ENCODE measurements at regions not wholly inside any gene's neighbourhood (a gene's known extent, or its start where the extent isn't known, plus 50 kb on each side); places are given as distances from the start of the nearest gene placed in this dataset.

DNA sequence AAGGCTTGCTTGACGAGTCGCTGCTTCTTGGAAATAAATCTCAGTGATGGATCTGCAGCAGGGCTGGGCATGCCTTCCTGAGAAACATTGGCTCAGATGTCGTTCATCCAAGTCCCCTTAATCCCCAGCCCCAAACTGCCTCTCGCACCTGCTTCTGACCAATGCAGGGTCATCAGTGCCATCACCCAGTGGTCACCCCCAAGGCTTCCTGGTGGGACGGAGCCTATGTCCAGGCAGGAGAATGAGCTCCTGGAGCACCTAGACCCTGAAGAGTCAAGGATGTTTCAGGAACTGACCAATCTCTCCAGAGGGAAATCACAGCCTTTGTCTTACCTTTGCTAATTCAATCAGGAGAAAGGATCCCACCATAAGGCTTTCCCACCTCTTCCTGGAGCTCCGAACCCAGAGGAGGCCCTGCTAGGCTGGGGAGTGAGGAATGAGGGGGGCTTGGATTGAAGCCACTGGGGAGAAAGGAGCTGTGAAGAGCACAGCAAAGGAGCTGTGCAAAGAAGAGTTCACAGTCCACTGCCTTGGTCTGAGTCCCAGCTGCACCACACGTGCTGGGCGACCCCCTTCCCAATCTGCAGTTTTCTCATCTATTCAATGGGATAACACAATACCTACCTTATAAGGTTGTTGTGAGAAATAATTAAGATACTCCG lies 416.1 kb downstream of the NPHP4 start:
- H3K9me3 Mint-ChIP-seq = no peaks in the 10 kb centered on the region
- no peaks in the 10 kb centered on the region for H3K4me1 ChIP-seq (ENCODE audit: control insufficient read depth in 1 of 2, extremely low read depth in 1 of 2, insufficient read depth in 2 of 2, low read length in 2 of 2)
- WGBS (ENCODE audit: insufficient coverage) = 71% methylated on average over 4 of the region's 9 CpGs
- ChIA-PET POLR2A (no interaction called here), CTCF (no interaction called here)
- H3K4me1 Mint-ChIP-seq = no peaks in the 10 kb centered on the region
- DNase-seq = no peak
- H3K36me3 ChIP-seq (ENCODE audit: control insufficient read depth in 2 of 2, extremely low read depth in 1 of 2, insufficient read depth in 1 of 2, low read length in 1 of 2) = no peaks in the 10 kb centered on the region
- H3K36me3 Mint-ChIP-seq = no peaks in the 10 kb centered on the region
- peaks cover 0 to 13% of the 10 kb centered on the region in 2 experiments for H3K27me3 ChIP-seq (replicated peaks in 1 of 2; ENCODE audit: control insufficient read depth in 2 of 2, extremely low read depth in 1 of 2, insufficient read depth in 2 of 2, low read length in 1 of 2)
- no peak overlapping the region for H3K4me3 Mint-ChIP-seq
- no peak for ATAC-seq (replicated peaks in 1 of 4)
- H3K4me3 ChIP-seq (ENCODE audit: control insufficient read depth in 1 of 2, extremely low read depth in 1 of 2, low read length in 1 of 2) = no peak overlapping the region
- no peak overlapping the region for H3K27ac Mint-ChIP-seq
- H3K27ac ChIP-seq (ENCODE audit: low read length) = no peak overlapping the region
- no peaks in the 10 kb centered on the region for H3K9me3 ChIP-seq
- H3K27me3 Mint-ChIP-seq = peaks cover 11 to 26% of the 10 kb centered on the region in 2 donors

DNA sequence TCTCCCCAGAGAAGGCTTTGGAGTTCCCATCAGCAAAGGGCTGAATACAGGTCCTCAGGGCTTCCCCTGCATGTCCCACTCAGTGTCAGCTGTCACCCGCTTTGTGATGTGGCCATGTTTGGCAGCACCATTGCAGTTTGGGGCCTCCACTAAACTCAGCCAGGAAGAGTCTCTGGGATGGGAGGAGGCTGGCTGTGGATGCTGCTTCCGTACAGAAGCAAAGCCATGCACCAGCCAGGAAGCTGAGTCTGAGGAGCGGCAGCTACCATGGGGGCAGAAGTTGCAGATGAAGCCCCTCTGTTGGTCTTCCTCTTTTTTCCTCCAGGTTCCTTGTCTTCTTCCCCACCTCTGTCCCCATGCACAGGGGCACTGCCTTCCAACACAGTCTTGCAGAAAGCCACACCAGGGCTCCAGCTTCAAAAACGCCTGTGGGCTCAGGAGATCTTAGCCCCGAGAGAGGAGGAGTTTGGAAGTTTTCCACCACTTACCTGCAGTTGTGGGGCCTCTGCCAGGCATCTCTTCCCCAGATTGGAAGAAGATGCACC lies 416.8 kb downstream of the NPHP4 start:
- ChIA-PET CTCF (no interaction called here), POLR2A (no interaction called here)
- H3K36me3 ChIP-seq (ENCODE audit: control insufficient read depth in 2 of 2, extremely low read depth in 1 of 2, insufficient read depth in 1 of 2, low read length in 1 of 2) = no peaks in the 10 kb centered on the region
- no peak overlapping the region for H3K27ac ChIP-seq (ENCODE audit: low read length)
- peaks cover 6 to 21% of the 10 kb centered on the region in 2 donors for H3K27me3 Mint-ChIP-seq
- no peaks in the 10 kb centered on the region for H3K9me3 Mint-ChIP-seq
- H3K36me3 Mint-ChIP-seq = no peaks in the 10 kb centered on the region
- no peak overlapping the region for H3K27ac Mint-ChIP-seq
- H3K4me3 Mint-ChIP-seq = no peak overlapping the region
- DNase-seq = no peak
- no peak for ATAC-seq (replicated peaks in 1 of 4)
- 76% methylated on average over 3 of the region's 5 CpGs for WGBS (ENCODE audit: insufficient coverage)
- H3K4me1 Mint-ChIP-seq = no peaks in the 10 kb centered on the region
- no peaks in the 10 kb centered on the region for H3K9me3 ChIP-seq
- H3K4me3 ChIP-seq (ENCODE audit: control insufficient read depth in 1 of 2, extremely low read depth in 1 of 2, low read length in 1 of 2) = no peak overlapping the region
- H3K4me1 ChIP-seq (ENCODE audit: control insufficient read depth in 1 of 2, extremely low read depth in 1 of 2, insufficient read depth in 2 of 2, low read length in 2 of 2) = no peaks in the 10 kb centered on the region
- peaks cover 0 to 13% of the 10 kb centered on the region in 2 experiments for H3K27me3 ChIP-seq (replicated peaks in 1 of 2; ENCODE audit: control insufficient read depth in 2 of 2, extremely low read depth in 1 of 2, insufficient read depth in 2 of 2, low read length in 1 of 2)

DNA sequence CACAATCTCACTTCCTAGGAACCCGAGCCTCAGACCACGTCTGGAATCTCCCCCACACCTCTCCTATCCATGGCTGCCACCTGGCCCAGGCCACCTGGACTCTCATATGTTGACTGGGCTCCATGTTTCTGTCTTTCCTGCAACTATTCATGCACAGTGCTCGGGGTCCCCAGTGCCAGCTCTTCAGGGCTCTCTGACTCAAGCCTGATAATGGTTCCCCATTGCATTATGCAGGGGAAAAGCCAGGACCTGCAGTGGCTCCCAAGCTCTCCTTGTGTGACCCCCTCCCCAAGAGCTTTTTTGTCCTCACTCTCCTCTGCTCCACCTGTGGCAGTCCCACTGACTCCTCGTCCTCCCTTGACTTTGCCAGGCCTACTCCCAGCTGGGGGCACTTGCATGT lies 417.6 kb downstream of the NPHP4 start:
- no peaks in the 10 kb centered on the region for H3K4me1 Mint-ChIP-seq
- Histone ChIP-seq H3K4me3 (ENCODE audit: control insufficient read depth in 1 of 2, extremely low read depth in 1 of 2, low read length in 1 of 2) (no peak overlapping the region), H3K36me3 (ENCODE audit: control insufficient read depth in 2 of 2, extremely low read depth in 1 of 2, insufficient read depth in 1 of 2, low read length in 1 of 2) (no peaks in the 10 kb centered on the region), H3K9me3 (no peaks in the 10 kb centered on the region), H3K4me1 (ENCODE audit: control insufficient read depth in 1 of 2, extremely low read depth in 1 of 2, insufficient read depth in 2 of 2, low read length in 2 of 2) (no peaks in the 10 kb centered on the region), H3K27ac (ENCODE audit: low read length) (no peak overlapping the region), H3K27me3 (replicated peaks in 1 of 2; ENCODE audit: control insufficient read depth in 2 of 2, extremely low read depth in 1 of 2, insufficient read depth in 2 of 2, low read length in 1 of 2) (peaks cover 0 to 13% of the 10 kb centered on the region in 2 experiments)
- ChIA-PET POLR2A (no interaction called here), CTCF (no interaction called here)
- WGBS (ENCODE audit: insufficient coverage) = 42% methylated on average over 4 of the region's 4 CpGs
- H3K4me3 Mint-ChIP-seq = no peak overlapping the region
- H3K27me3 Mint-ChIP-seq = peaks cover 6 to 18% of the 10 kb centered on the region in 2 donors
- no peak for ATAC-seq (replicated peaks in 1 of 4)
- peaks cover 0 to 4% (median 0%) of the 10 kb centered on the region in 3 donors for H3K9me3 Mint-ChIP-seq
- H3K36me3 Mint-ChIP-seq = no peaks in the 10 kb centered on the region
- DNase-seq = no peak
- H3K27ac Mint-ChIP-seq = no peak overlapping the region

DNA sequence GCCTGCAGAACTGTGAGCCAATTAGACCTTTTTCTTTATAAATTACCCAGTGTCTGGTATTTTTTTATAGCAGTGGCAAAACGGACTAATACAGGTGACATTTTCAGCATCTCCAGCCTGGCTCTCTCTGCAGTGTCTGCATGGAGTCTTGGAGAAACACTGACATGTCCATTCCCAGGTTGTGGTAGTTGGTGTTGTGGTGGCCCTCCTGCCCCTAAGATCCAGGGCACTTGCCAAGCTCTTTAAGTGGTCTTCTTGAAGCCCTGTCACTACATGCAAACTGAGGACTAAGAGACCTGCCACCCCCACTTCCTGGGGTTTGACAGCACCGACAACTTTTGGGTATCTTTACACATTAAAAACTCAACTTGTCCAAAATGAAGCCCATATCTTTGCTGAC lies 419.4 kb downstream of the NPHP4 start:
- POLR2A ChIA-PET = no interaction called here
- no peaks in the 10 kb centered on the region for H3K4me1 Mint-ChIP-seq
- no peak overlapping the region for H3K27ac Mint-ChIP-seq
- WGBS (ENCODE audit: insufficient coverage) = 33% methylated on average over 1 of the region's 2 CpGs
- CTCF ChIA-PET = no interaction called here
- Histone ChIP-seq H3K9me3 (no peaks in the 10 kb centered on the region), H3K36me3 (ENCODE audit: control insufficient read depth in 2 of 2, extremely low read depth in 1 of 2, insufficient read depth in 1 of 2, low read length in 1 of 2) (no peaks in the 10 kb centered on the region), H3K4me3 (ENCODE audit: control insufficient read depth in 1 of 2, extremely low read depth in 1 of 2, low read length in 1 of 2) (no peak overlapping the region), H3K27ac (ENCODE audit: low read length) (no peak overlapping the region), H3K27me3 (replicated peaks in 1 of 2; ENCODE audit: control insufficient read depth in 2 of 2, extremely low read depth in 1 of 2, insufficient read depth in 2 of 2, low read length in 1 of 2) (peaks cover 0 to 13% of the 10 kb centered on the region in 2 experiments), H3K4me1 (ENCODE audit: control insufficient read depth in 1 of 2, extremely low read depth in 1 of 2, insufficient read depth in 2 of 2, low read length in 2 of 2) (no peaks in the 10 kb centered on the region)
- no peak overlapping the region for H3K4me3 Mint-ChIP-seq
- peaks cover 0 to 13% (median 3%) of the 10 kb centered on the region in 3 donors for H3K9me3 Mint-ChIP-seq
- ATAC-seq (replicated peaks in 1 of 4) (no peak), DNase-seq (no peak)
- no peaks in the 10 kb centered on the region for H3K36me3 Mint-ChIP-seq
- peaks cover 6 to 9% of the 10 kb centered on the region in 2 donors for H3K27me3 Mint-ChIP-seq

DNA sequence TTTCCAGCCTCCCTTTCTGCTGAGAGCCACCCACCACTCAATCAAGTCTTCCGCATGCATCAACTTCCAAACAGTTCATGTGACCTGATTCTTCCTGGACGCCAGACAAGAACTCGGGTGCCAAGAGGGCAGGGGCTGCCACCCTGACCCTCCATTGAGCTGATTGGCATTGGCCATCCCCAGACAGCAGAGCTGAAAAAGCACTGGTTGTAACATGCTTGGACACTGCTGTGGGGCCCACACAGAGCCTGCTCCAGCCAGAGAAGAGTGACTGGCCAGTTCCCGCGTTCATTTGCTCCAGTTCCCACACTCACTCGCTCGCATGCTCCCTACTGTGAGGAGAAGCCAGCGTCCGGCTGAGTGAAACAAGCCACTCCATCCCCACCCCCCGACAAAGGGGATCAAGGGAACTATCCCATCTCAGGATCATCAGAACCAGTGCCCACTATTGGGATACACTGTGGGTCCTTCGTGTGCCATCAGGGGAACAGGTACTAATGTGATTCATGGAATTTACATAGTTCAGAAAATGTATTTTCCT lies 420.3 kb downstream of the NPHP4 start:
- H3K27ac ChIP-seq (ENCODE audit: low read length) = no peak overlapping the region
- WGBS (ENCODE audit: insufficient coverage) = 94% methylated on average over 6 of the region's 11 CpGs

DNA sequence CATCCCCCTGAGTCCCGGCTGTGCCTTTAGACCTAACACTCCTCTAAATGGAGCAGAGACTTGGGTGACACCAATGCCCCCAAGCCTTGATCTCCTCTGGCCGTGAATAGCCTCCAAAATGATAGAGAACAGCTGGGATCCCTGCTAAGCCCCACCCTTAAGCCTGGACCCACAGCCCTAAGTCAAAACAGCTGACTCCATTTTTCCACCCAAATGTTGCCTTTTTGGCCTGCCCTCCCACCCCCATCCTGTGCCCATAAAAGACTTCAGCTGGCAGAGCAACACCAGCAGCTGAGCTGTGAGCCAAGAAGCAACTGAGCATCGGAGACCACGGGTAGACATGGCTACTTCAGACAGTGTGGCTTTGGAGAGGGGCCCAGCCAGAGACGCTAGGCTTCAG lies 420.8 kb downstream of the NPHP4 start:
- POLR2A ChIA-PET = no interaction called here

More for the DNA sequence above, 420.3 kb downstream of the NPHP4 start:
- Histone ChIP-seq H3K4me3 (ENCODE audit: control insufficient read depth in 1 of 2, extremely low read depth in 1 of 2, low read length in 1 of 2) (no peak overlapping the region), H3K4me1 (ENCODE audit: control insufficient read depth in 1 of 2, extremely low read depth in 1 of 2, insufficient read depth in 2 of 2, low read length in 2 of 2) (no peaks in the 10 kb centered on the region), H3K9me3 (no peaks in the 10 kb centered on the region), H3K27me3 (replicated peaks in 1 of 2; ENCODE audit: control insufficient read depth in 2 of 2, extremely low read depth in 1 of 2, insufficient read depth in 2 of 2, low read length in 1 of 2) (peaks cover 0 to 16% of the 10 kb centered on the region in 2 experiments), H3K36me3 (ENCODE audit: control insufficient read depth in 2 of 2, extremely low read depth in 1 of 2, insufficient read depth in 1 of 2, low read length in 1 of 2) (no peaks in the 10 kb centered on the region)
- H3K27ac Mint-ChIP-seq = no peak overlapping the region
- no peak overlapping the region for H3K4me3 Mint-ChIP-seq
- ChIA-PET CTCF (no interaction called here), POLR2A (no interaction called here)
- H3K4me1 Mint-ChIP-seq = no peaks in the 10 kb centered on the region
- peaks cover 6 to 9% of the 10 kb centered on the region in 2 donors for H3K27me3 Mint-ChIP-seq
- ATAC-seq (replicated peaks in 1 of 4) = no peak
- peaks cover 0 to 13% (median 3%) of the 10 kb centered on the region in 3 donors for H3K9me3 Mint-ChIP-seq
- DNase-seq = no peak
- H3K36me3 Mint-ChIP-seq = no peaks in the 10 kb centered on the region

More for the DNA sequence above, 420.8 kb downstream of the NPHP4 start:
- Mint-ChIP-seq H3K36me3 (no peaks in the 10 kb centered on the region), H3K27ac (no peak overlapping the region), H3K27me3 (peaks cover 8 to 9% of the 10 kb centered on the region in 2 donors), H3K4me1 (no peaks in the 10 kb centered on the region), H3K4me3 (no peak overlapping the region), H3K9me3 (peaks cover 0 to 13% (median 3%) of the 10 kb centered on the region in 3 donors)
- H3K4me1 ChIP-seq (ENCODE audit: control insufficient read depth in 1 of 2, extremely low read depth in 1 of 2, insufficient read depth in 2 of 2, low read length in 2 of 2) = no peaks in the 10 kb centered on the region
- no peaks in the 10 kb centered on the region for H3K9me3 ChIP-seq
- WGBS (ENCODE audit: insufficient coverage) = 79% methylated on average over 4 of the region's 5 CpGs
- no peak overlapping the region for H3K4me3 ChIP-seq (ENCODE audit: control insufficient read depth in 1 of 2, extremely low read depth in 1 of 2, low read length in 1 of 2)
- CTCF ChIA-PET = no interaction called here
- DNase-seq (no peak), ATAC-seq (replicated peaks in 1 of 4) (no peak)
- H3K36me3 ChIP-seq (ENCODE audit: control insufficient read depth in 2 of 2, extremely low read depth in 1 of 2, insufficient read depth in 1 of 2, low read length in 1 of 2) = no peaks in the 10 kb centered on the region
- H3K27ac ChIP-seq (ENCODE audit: low read length) = no peak overlapping the region
- peaks cover 0 to 19% of the 10 kb centered on the region in 2 experiments for H3K27me3 ChIP-seq (replicated peaks in 1 of 2; ENCODE audit: control insufficient read depth in 2 of 2, extremely low read depth in 1 of 2, insufficient read depth in 2 of 2, low read length in 1 of 2)
